K562 (cell line): ENCODE measurements at regions not wholly inside any gene's neighbourhood (a gene's known extent, or its start where the extent isn't known, plus 50 kb on each side); places are given as distances from the start of the nearest gene placed in this dataset.

Experiments
- ATAC-seq: fragments of 200-7000 bp; cut with Tn5 transposase; 3 replicates; pipeline ENCODE4 v1.9.1; 2020; ENCODE audit warnings: moderate library complexity
- BruUV-seq: library from RNA; stranded (reverse); fragments of 400-500 nt; replicated peaks from 2 replicates; lab custom pipeline; 2021; lab: Mats Ljungman, UMichigan
- CTCF ChIA-PET: fragments of 300-600 bp; formaldehyde crosslinking; extraction: SDS; loops from one replicate; lab custom pipeline; 2021; ENCODE audit warnings: low intra/inter-chr PET ratio; lab: Yijun Ruan, JAX
- POLR2A ChIA-PET: fragments of 300-600, 350-650 bp; sonication (Branson Sonifier 250); formaldehyde crosslinking; extraction: SDS; loops from one replicate; lab custom pipeline; 2021; ENCODE audit warnings: antibody characterized with exemption, inconsistent platforms; lab: Yijun Ruan, JAX
- DNase-seq, 4 experiments: peaks; one replicate each; pipeline versions ENCODE4 v3.0.0 to v3.0.0-alpha.2; 2011 to 2018; ENCODE audit warnings: low spot score in 3 of 4, mixed read lengths in 3 of 4; ENCODE audit errors: extremely low read depth in 1 of 4
- FAIRE-seq: peaks from 2 replicates; lab custom pipeline; 2011; peaks lifted over from hg19 to GRCh38; lab: Jason Lieb, UNC
- H2AFZ ChIP-seq: 2 replicates; pipeline ENCODE4 v1.6.0; 2011; ENCODE audit warnings: low read depth, low read length, control low read depth, inconsistent platforms
- H3K27ac ChIP-seq: fragments of 200-600 bp; 3 replicates; pipeline ENCODE4 v1.8.0; 2011; ENCODE audit warnings: low read depth, mild to moderate bottlenecking, control low read depth, inconsistent platforms, low read length, moderate library complexity, mixed read lengths; ENCODE audit errors: extremely low read depth
- H3K27me3 ChIP-seq, 2 experiments: fragments of 300-600 bp in 1 of 2; 2 replicates in 1 of 2; 3 replicates in 1 of 2; pipeline versions ENCODE4 v1.6.0 to v1.8.0; 2011; ENCODE audit warnings: inconsistent platforms in 2 of 2, low read length in 2 of 2, mild to moderate bottlenecking in 1 of 2, mixed read lengths in 1 of 2, moderate library complexity in 1 of 2; ENCODE audit not compliant: control insufficient read depth in 2 of 2, insufficient read depth in 2 of 2
- H3K36me3 ChIP-seq: fragments of 300-600 bp; 3 replicates; pipeline ENCODE4 v1.8.0; 2011; ENCODE audit warnings: mild to moderate bottlenecking, low read length, inconsistent platforms; ENCODE audit not compliant: control insufficient read depth, insufficient read depth
- H3K4me1 ChIP-seq, 2 experiments: fragments of 200-600 bp in 1 of 2; replicated peaks in 1 of 2; 2 replicates in 1 of 2; 3 replicates in 1 of 2; pipeline versions ENCODE4 v1.5.1 to v1.8.0; 2011; ENCODE audit warnings: inconsistent platforms in 2 of 2, low read length in 2 of 2, mild to moderate bottlenecking in 1 of 2, mixed read lengths in 1 of 2, moderate library complexity in 1 of 2; ENCODE audit not compliant: control insufficient read depth in 2 of 2, insufficient read depth in 2 of 2
- H3K4me2 ChIP-seq: 2 replicates; pipeline ENCODE4 v1.6.1; 2011; ENCODE audit warnings: low read length, control low read depth, inconsistent platforms, mixed read lengths; ENCODE audit not compliant: insufficient read depth
- H3K4me3 ChIP-seq: fragments of 200-600 bp; sonication (generic), shearing (Covaris generic); 2 replicates; pipeline ENCODE4 v1.5.1; 2016; ENCODE audit warnings: control low read depth, inconsistent platforms
- H3K79me2 ChIP-seq: fragments of 200-600 bp; 3 replicates; pipeline ENCODE4 v1.8.0; 2011; ENCODE audit warnings: low read length, inconsistent platforms; ENCODE audit not compliant: control insufficient read depth, insufficient read depth
- H3K9ac ChIP-seq, 2 experiments: 2 replicates each; pipeline versions ENCODE4 v1.6.0 to v1.6.1; 2011; ENCODE audit warnings: low read depth in 2 of 2, low read length in 2 of 2, control low read depth in 1 of 2, inconsistent platforms in 1 of 2, mild to moderate bottlenecking in 1 of 2, mixed read lengths in 1 of 2; ENCODE audit not compliant: insufficient read depth in 1 of 2
- H3K9me1 ChIP-seq: one replicate; pipeline ENCODE4 v1.6.0; 2011; ENCODE audit warnings: inconsistent platforms, mild to moderate bottlenecking, low read length, moderate library complexity; ENCODE audit not compliant: control insufficient read depth, insufficient read depth
- H3K9me3 ChIP-seq: replicated peaks from 2 replicates; pipeline ENCODE4 v1.5.1; 2011; ENCODE audit warnings: low read depth, low read length, inconsistent platforms; ENCODE audit not compliant: control insufficient read depth, insufficient read depth
- H4K20me1 ChIP-seq: replicated peaks from 2 replicates; pipeline ENCODE4 v1.6.1; 2011; ENCODE audit warnings: low read length, inconsistent platforms, mixed read lengths; ENCODE audit not compliant: control insufficient read depth, insufficient read depth
- ARID1B ChIP-seq: fragments of 450-650 bp; IDR thresholded peaks from 2 replicates; pipeline ENCODE4 v1.6.1; 2016; ENCODE audit warnings: antibody characterized with exemption, mild to moderate bottlenecking, inconsistent platforms
- CXXC5 ChIP-seq: fragments of 250-450 bp; sonication (Bioruptor Pico); IDR thresholded peaks from 2 replicates; pipeline ENCODE4 v1.8.0; 2022; ENCODE audit warnings: inconsistent platforms, mild to moderate bottlenecking, moderate library complexity
- HNRNPLL ChIP-seq: fragments of 200-400 bp; formaldehyde crosslinking; IDR thresholded peaks from 2 replicates; pipeline ENCODE4 v1.6.1; 2017; ENCODE audit warnings: low read length, low read depth, mild to moderate bottlenecking; ENCODE audit not compliant: poor library complexity, severe bottlenecking
- KLF13 ChIP-seq: fragments of 450-650 bp; IDR thresholded peaks from 2 replicates; pipeline ENCODE4 v1.6.1; 2016; ENCODE audit warnings: missing genetic modification characterization, low read depth, mild to moderate bottlenecking, missing compliant biosample characterization, moderate library complexity, borderline replicate concordance
- SFPQ ChIP-seq: fragments of 200-400 bp; formaldehyde crosslinking; IDR thresholded peaks from 2 replicates; pipeline ENCODE4 v1.6.1; 2017; ENCODE audit warnings: mild to moderate bottlenecking, low read depth, low read length, moderate library complexity
- SMAD3 ChIP-seq: fragments of 450-650 bp; formaldehyde crosslinking; conservative IDR thresholded peaks from 2 replicates; pipeline ENCODE4 v1.4.0; 2020; ENCODE audit warnings: mild to moderate bottlenecking
- XRCC5 ChIP-seq: fragments of 200-400 bp; formaldehyde crosslinking; IDR thresholded peaks from 2 replicates; pipeline ENCODE4 v1.6.1; 2017; ENCODE audit warnings: low read depth, mild to moderate bottlenecking, low read length
- ZBTB8A ChIP-seq: fragments of 450-650 bp; IDR thresholded peaks from 2 replicates; pipeline ENCODE4 v1.6.1; 2018; ENCODE audit warnings: mild to moderate bottlenecking, moderate library complexity; ENCODE audit not compliant: partially characterized antibody
- ZNF347 ChIP-seq: fragments of 450-650 bp; formaldehyde crosslinking; IDR thresholded peaks from 2 replicates; pipeline ENCODE4 v1.4.0; 2020; ENCODE audit warnings: low read depth, mild to moderate bottlenecking, moderate library complexity
- ZNF431 ChIP-seq: sonication (generic); formaldehyde crosslinking; IDR thresholded peaks from 2 replicates; pipeline ENCODE4 v1.8.0; 2022; ENCODE audit warnings: mild to moderate bottlenecking, missing genetic modification reagents
- ZNF436 ChIP-seq: fragments of 250-450, 450-650 bp; sonication (Bioruptor Pico); formaldehyde crosslinking; IDR thresholded peaks from 2 replicates; pipeline ENCODE4 v1.7.0; 2020; ENCODE audit warnings: mild to moderate bottlenecking
- WGBS: fragments of 100-300 bp; shearing (Covaris generic); methylation state at CpG from one replicate; pipeline ENCODE4 v1.1.6; 2016; ENCODE audit warnings: low coverage, mixed read lengths; ENCODE audit not compliant: insufficient coverage; ENCODE audit errors: missing lambda C conversion rate; 5-methylcytosine and 5-hydroxymethylcytosine counted together
- in situ Hi-C: fragments of 300-500 bp; cut with MboI; formaldehyde crosslinking; loops from 4 replicates; pipeline ENCODE4 v1.15.0; 2018; ENCODE audit warnings: inconsistent platforms, mixed read lengths
- intact Hi-C: fragments of 100-400 bp; cut with micrococcal nuclease; formaldehyde crosslinking; loops from 2 replicates; pipeline ENCODE4 v1.14.2; 2022
- TF ChIP-seq, protein P1 (sequence below): fragments of 450-650 bp; formaldehyde crosslinking; IDR thresholded peaks from 2 replicates; pipeline ENCODE4 v1.4.0; 2020; ENCODE audit warnings: mild to moderate bottlenecking, moderate library complexity
- TF ChIP-seq, protein P2 (sequence below): sonication (generic); formaldehyde crosslinking; IDR thresholded peaks from 2 replicates; pipeline ENCODE4 v1.8.0; 2022; ENCODE audit warnings: missing genetic modification reagents, mild to moderate bottlenecking, borderline replicate concordance

- FAIRE-seq = no peak
- no peaks in the 10 kb centered on the region for H3K9me1 ChIP-seq
- BruUV-seq = no TSS peak
- H3K36me3 ChIP-seq = no peaks in the 10 kb centered on the region
- H3K4me2 ChIP-seq = no peak overlapping the region
- ATAC-seq = no peak
- H2AFZ ChIP-seq = no peak overlapping the region
- 0% methylated on average over 3 of the region's 3 CpGs for WGBS
- in situ Hi-C loops (no loop called here), intact Hi-C loops (no loop called here)
- no peaks in the 10 kb centered on the region for H4K20me1 ChIP-seq
- TF ChIP-seq ZNF436 (CRISPR knock-in tag) = no peak
- no peak for TF ChIP-seq ZNF431 (CRISPR knock-in tag)
- TF ChIP-seq ARID1B = no peak
- TF ChIP-seq, protein P1, sequence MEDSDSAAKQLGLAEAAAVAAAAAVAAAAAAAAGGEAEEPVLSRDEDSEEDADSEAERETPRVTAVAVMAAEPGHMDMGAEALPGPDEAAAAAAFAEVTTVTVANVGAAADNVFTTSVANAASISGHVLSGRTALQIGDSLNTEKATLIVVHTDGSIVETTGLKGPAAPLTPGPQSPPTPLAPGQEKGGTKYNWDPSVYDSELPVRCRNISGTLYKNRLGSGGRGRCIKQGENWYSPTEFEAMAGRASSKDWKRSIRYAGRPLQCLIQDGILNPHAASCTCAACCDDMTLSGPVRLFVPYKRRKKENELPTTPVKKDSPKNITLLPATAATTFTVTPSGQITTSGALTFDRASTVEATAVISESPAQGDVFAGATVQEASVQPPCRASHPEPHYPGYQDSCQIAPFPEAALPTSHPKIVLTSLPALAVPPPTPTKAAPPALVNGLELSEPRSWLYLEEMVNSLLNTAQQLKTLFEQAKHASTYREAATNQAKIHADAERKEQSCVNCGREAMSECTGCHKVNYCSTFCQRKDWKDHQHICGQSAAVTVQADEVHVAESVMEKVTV (CRISPR knock-in tag) = no peak
- no peak for TF ChIP-seq ZBTB8A
- no peak for TF ChIP-seq XRCC5
- TF ChIP-seq HNRNPLL = no peak
- no peak for TF ChIP-seq SMAD3 (CRISPR knock-in tag)
- TF ChIP-seq ZNF347 (CRISPR knock-in tag) = no peak
- no peak for TF ChIP-seq CXXC5 (CRISPR knock-in tag)
- TF ChIP-seq, protein P2, sequence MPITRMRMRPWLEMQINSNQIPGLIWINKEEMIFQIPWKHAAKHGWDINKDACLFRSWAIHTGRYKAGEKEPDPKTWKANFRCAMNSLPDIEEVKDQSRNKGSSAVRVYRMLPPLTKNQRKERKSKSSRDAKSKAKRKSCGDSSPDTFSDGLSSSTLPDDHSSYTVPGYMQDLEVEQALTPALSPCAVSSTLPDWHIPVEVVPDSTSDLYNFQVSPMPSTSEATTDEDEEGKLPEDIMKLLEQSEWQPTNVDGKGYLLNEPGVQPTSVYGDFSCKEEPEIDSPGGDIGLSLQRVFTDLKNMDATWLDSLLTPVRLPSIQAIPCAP (CRISPR knock-in tag) = no peak
- TF ChIP-seq SFPQ = no peak
- no peak for TF ChIP-seq KLF13
- H3K27ac ChIP-seq = no peak overlapping the region
- POLR2A ChIA-PET = interaction anchor here (0.6 to 1.1 kb wide), 2 partner anchors 8 to 1323 kb away, joined by 3 read pairs; no protein-coding TSS in a partner anchor
- no peaks in the 10 kb centered on the region for H3K9me3 ChIP-seq
- H3K4me1 ChIP-seq = no peaks in the 10 kb centered on the region
- no peak for DNase-seq
- H3K9ac ChIP-seq = no peak overlapping the region
- CTCF ChIA-PET = no interaction called here
- no peak overlapping the region for H3K4me3 ChIP-seq
- no peaks in the 10 kb centered on the region for H3K79me2 ChIP-seq
- no peaks in the 10 kb centered on the region for H3K27me3 ChIP-seq
Observed at GRCh38 chr2:18412980-18413675, 147.3 kb downstream of the RDH14 start.
